Dendritic cell treated with granulocyte-macrophage colony-stimulating factor and Interleukin-4, amounts not matched to agents 40 ng/mL and 50 ng/mL, for 4 days (primary cell): ENCODE measurements at regions not wholly inside any gene's neighbourhood (a gene's known extent, or its start where the extent isn't known, plus 50 kb on each side); places are given as distances from the start of the nearest gene placed in this dataset.
"Not testable (repeated sequence)": the region's sequence is repeated elsewhere in the genome, so short reads cannot be mapped to it uniquely, and the experiment has no call there.

Experiments
- H3K27ac Mint-ChIP-seq: one replicate; pipeline ENCODE4 v1.8.0; 2022; ENCODE audit warnings: mild to moderate bottlenecking, mixed read lengths
- H3K27me3 Mint-ChIP-seq: one replicate; pipeline ENCODE4 v1.8.0; 2022; ENCODE audit warnings: mild to moderate bottlenecking, mixed read lengths
- H3K36me3 Mint-ChIP-seq: one replicate; pipeline ENCODE4 v1.8.0; 2022; ENCODE audit warnings: low read depth, mixed read lengths
- H3K4me1 Mint-ChIP-seq: one replicate; pipeline ENCODE4 v1.8.0; 2022; ENCODE audit warnings: low read depth, mixed read lengths
- H3K4me3 Mint-ChIP-seq: one replicate; pipeline ENCODE4 v1.8.0; 2022; ENCODE audit warnings: mild to moderate bottlenecking, moderate library complexity, mixed read lengths
- H3K9me3 Mint-ChIP-seq: one replicate; pipeline ENCODE4 v1.8.0; 2022; ENCODE audit warnings: mixed read lengths
- intact Hi-C: fragments of 100-400 bp; cut with micrococcal nuclease; formaldehyde crosslinking; loops from one replicate; pipeline ENCODE4 v1.15.0; 2022

GRCh38 chr5:130501151-130501865 lies 597.0 kb downstream of the CHSY3 start:
- no peaks in the 10 kb centered on the region for H3K9me3 Mint-ChIP-seq

GRCh38 chr5:130500495-130500894 lies 596.2 kb downstream of the CHSY3 start:
- H3K27me3 Mint-ChIP-seq, H3K4me3 Mint-ChIP-seq, H3K4me1 Mint-ChIP-seq, H3K9me3 Mint-ChIP-seq, H3K36me3 Mint-ChIP-seq, intact Hi-C loops, H3K27ac Mint-ChIP-seq: not testable (repeated sequence)

More at GRCh38 chr5:130501151-130501865, 597.0 kb downstream of the CHSY3 start:
- no peaks in the 10 kb centered on the region for H3K27me3 Mint-ChIP-seq
- no peak overlapping the region for H3K27ac Mint-ChIP-seq
- intact Hi-C loops: no loop called here
- no peak overlapping the region for H3K4me3 Mint-ChIP-seq
- H3K4me1 Mint-ChIP-seq: no peaks in the 10 kb centered on the region
- no peaks in the 10 kb centered on the region for H3K36me3 Mint-ChIP-seq

- H3K4me1 Mint-ChIP-seq: no peaks in the 10 kb centered on the region
- no peaks in the 10 kb centered on the region for H3K27me3 Mint-ChIP-seq
- H3K36me3 Mint-ChIP-seq: no peaks in the 10 kb centered on the region
- no peak overlapping the region for H3K27ac Mint-ChIP-seq
- intact Hi-C loops: no loop called here
- H3K9me3 Mint-ChIP-seq: no peaks in the 10 kb centered on the region
- H3K4me3 Mint-ChIP-seq: no peak overlapping the region
Observed at GRCh38 chr5:130496215-130496614, 592.0 kb downstream of the CHSY3 start.

GRCh38 chr5:130488252-130488651 lies 584.0 kb downstream of the CHSY3 start:
- Mint-ChIP-seq H3K9me3 (no peaks in the 10 kb centered on the region), H3K4me3 (no peak overlapping the region), H3K36me3 (no peaks in the 10 kb centered on the region), H3K27me3 (no peaks in the 10 kb centered on the region), H3K27ac (no peak overlapping the region), H3K4me1 (no peaks in the 10 kb centered on the region)
- intact Hi-C loops: no loop called here

GRCh38 chr5:130479045-130479804 lies 575.0 kb downstream of the CHSY3 start:
- H3K4me1 Mint-ChIP-seq: no peaks in the 10 kb centered on the region
- no peaks in the 10 kb centered on the region for H3K36me3 Mint-ChIP-seq
- H3K27me3 Mint-ChIP-seq: no peaks in the 10 kb centered on the region
- no peak overlapping the region for H3K4me3 Mint-ChIP-seq
- intact Hi-C loops: no loop called here
- no peak overlapping the region for H3K27ac Mint-ChIP-seq
- H3K9me3 Mint-ChIP-seq: peaks cover 39% of the 10 kb centered on the region

- no peaks in the 10 kb centered on the region for H3K27me3 Mint-ChIP-seq
- no peak overlapping the region for H3K4me3 Mint-ChIP-seq
- intact Hi-C loops: no loop called here
- no peaks in the 10 kb centered on the region for H3K36me3 Mint-ChIP-seq
- no peak overlapping the region for H3K27ac Mint-ChIP-seq
- H3K4me1 Mint-ChIP-seq: no peaks in the 10 kb centered on the region
- peaks cover 58% of the 10 kb centered on the region for H3K9me3 Mint-ChIP-seq
Observed at GRCh38 chr5:130476325-130476724, 572.1 kb downstream of the CHSY3 start.

GRCh38 chr5:130462516-130462915 lies 558.3 kb downstream of the CHSY3 start:
- Mint-ChIP-seq H3K27ac (no peak overlapping the region), H3K4me1 (no peaks in the 10 kb centered on the region)
- intact Hi-C loops: no loop called here

GRCh38 chr5:130455175-130455574 lies 550.9 kb downstream of the CHSY3 start:
- H3K36me3 Mint-ChIP-seq: no peaks in the 10 kb centered on the region

More at GRCh38 chr5:130462516-130462915, 558.3 kb downstream of the CHSY3 start:
- Mint-ChIP-seq H3K9me3 (peaks cover 42% of the 10 kb centered on the region), H3K27me3 (no peaks in the 10 kb centered on the region), H3K36me3 (no peaks in the 10 kb centered on the region), H3K4me3 (no peak overlapping the region)

GRCh38 chr5:130452744-130453143 lies 548.5 kb downstream of the CHSY3 start:
- Mint-ChIP-seq H3K4me3 (no peak overlapping the region), H3K36me3 (no peaks in the 10 kb centered on the region), H3K27ac (no peak overlapping the region), H3K9me3 (peaks cover 41% of the 10 kb centered on the region), H3K27me3 (no peaks in the 10 kb centered on the region), H3K4me1 (no peaks in the 10 kb centered on the region)
- intact Hi-C loops: no loop called here

More at GRCh38 chr5:130455175-130455574, 550.9 kb downstream of the CHSY3 start:
- Mint-ChIP-seq H3K9me3 (peaks cover 59% of the 10 kb centered on the region), H3K27me3 (no peaks in the 10 kb centered on the region), H3K4me3 (no peak overlapping the region), H3K27ac (no peak overlapping the region), H3K4me1 (no peaks in the 10 kb centered on the region)
- intact Hi-C loops: no loop called here

GRCh38 chr5:130436430-130436829 lies 532.2 kb downstream of the CHSY3 start:
- intact Hi-C loops: no loop called here
- H3K9me3 Mint-ChIP-seq: peaks cover 39% of the 10 kb centered on the region

GRCh38 chr5:130427222-130427955 lies 523.1 kb downstream of the CHSY3 start:
- Mint-ChIP-seq H3K27ac (no peak overlapping the region), H3K9me3 (peaks cover 12% of the 10 kb centered on the region), H3K36me3 (no peaks in the 10 kb centered on the region), H3K27me3 (no peaks in the 10 kb centered on the region), H3K4me3 (no peak overlapping the region), H3K4me1 (no peaks in the 10 kb centered on the region)
- intact Hi-C loops: no loop called here

More at GRCh38 chr5:130436430-130436829, 532.2 kb downstream of the CHSY3 start:
- no peak overlapping the region for H3K4me3 Mint-ChIP-seq
- no peak overlapping the region for H3K27ac Mint-ChIP-seq
- no peaks in the 10 kb centered on the region for H3K36me3 Mint-ChIP-seq
- no peaks in the 10 kb centered on the region for H3K4me1 Mint-ChIP-seq
- no peaks in the 10 kb centered on the region for H3K27me3 Mint-ChIP-seq

GRCh38 chr5:130425424-130425823 lies 521.2 kb downstream of the CHSY3 start:
- Mint-ChIP-seq H3K27me3 (no peaks in the 10 kb centered on the region), H3K4me1 (no peaks in the 10 kb centered on the region), H3K36me3 (no peaks in the 10 kb centered on the region), H3K9me3 (peaks cover 12% of the 10 kb centered on the region), H3K4me3 (no peak overlapping the region), H3K27ac (no peak overlapping the region)
- intact Hi-C loops: no loop called here

- Mint-ChIP-seq H3K4me1 (no peaks in the 10 kb centered on the region), H3K27me3 (no peaks in the 10 kb centered on the region), H3K4me3 (no peak overlapping the region), H3K9me3 (peaks cover 22% of the 10 kb centered on the region), H3K36me3 (no peaks in the 10 kb centered on the region), H3K27ac (no peak overlapping the region)
- intact Hi-C loops: no loop called here
Observed at GRCh38 chr5:130424341-130424740, 520.1 kb downstream of the CHSY3 start.

- intact Hi-C loops: no loop called here
- H3K4me1 Mint-ChIP-seq: no peaks in the 10 kb centered on the region
- no peak overlapping the region for H3K4me3 Mint-ChIP-seq
- H3K36me3 Mint-ChIP-seq: no peaks in the 10 kb centered on the region
- peaks cover 20% of the 10 kb centered on the region for H3K9me3 Mint-ChIP-seq
- no peaks in the 10 kb centered on the region for H3K27me3 Mint-ChIP-seq
- no peak overlapping the region for H3K27ac Mint-ChIP-seq
Observed at GRCh38 chr5:130402906-130403305, 498.6 kb downstream of the CHSY3 start.
